Femur (tissue), 1 donor: ENCODE measurements at regions not wholly inside any gene's neighbourhood (a gene's known extent, or its start where the extent isn't known, plus 50 kb on each side); places are given as distances from the start of the nearest gene placed in this dataset.

ENCODE experiments used
- DNase-seq: peaks from one replicate; pipeline ENCODE4 v3.0.0-alpha.2; 2017

DNA sequence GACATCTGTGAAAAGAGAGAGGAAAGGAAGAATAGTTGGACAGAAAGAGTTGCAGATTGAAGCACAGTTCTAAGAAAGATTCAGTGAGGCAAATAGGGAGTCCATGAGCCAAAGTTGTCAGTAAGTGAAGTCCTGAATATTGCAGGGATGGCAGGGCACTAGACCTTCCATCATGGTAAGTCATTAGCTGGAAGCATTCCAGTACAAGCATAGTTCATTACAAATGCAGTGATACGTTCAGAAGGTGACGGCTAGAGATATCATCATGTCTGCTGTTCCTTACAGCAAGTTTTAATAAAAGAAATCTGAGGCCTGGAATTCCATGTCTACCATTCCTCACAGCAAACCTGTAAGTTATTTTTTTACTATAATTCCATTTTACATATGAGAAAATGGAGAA is 720.1 kb downstream of the GBE1 start:
- no peak for DNase-seq

DNA sequence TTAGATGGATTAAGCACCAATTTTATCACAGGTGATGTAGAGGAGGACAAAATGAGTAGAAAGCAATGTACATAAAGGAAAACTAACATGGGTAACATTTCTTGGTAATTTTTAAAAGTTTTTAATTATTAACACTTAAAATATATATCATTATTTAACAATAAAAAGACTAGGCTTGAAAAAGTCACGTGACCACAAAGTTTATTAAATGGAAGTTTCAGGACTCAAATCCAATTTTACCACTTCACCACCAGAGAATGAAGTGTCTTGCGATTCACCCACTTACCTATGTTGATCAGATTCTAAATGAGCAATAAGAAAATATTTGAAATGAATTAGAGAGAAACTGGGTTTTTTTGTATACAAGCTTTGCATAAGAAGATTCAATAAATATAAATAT is 721.3 kb downstream of the GBE1 start:
- DNase-seq: no peak

DNA sequence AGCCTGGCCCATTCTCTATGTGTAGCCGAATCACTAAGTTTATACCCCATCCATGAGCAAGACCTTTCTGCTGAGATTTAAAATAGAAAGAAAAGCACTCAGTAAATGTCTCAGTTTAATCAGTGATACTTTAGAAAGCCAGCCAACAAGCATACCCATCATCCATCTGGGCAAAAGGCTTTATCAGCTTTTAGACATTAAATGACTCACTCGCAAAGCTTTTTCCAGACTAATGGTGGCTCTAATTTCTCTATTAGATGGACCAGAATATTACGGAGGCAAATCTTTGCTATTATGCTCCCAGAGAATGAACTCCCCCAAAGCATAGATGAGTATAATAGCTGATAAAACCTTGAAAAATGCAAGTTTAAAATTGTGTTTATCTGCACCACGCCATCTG is 727.8 kb downstream of the GBE1 start:
- DNase-seq: no peak

DNA sequence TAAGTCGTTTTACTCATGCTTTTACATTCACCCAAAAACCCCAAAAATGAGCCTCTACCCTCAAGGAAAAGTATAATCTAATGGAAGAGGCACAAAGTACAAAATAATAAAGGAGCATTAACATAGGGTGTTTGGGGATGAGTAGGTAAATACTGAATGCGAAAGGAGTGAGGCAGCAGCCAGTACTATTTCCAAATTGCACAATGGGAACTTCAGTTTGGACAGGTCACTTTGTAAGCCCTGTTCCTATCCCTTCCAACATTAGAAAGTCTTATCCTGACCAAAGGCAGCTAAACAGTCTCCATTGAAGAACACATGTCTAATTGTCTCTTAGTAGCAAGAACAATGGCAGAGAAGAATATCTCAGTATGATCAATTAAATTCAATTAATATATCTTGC is 728.3 kb downstream of the GBE1 start:
- no peak for DNase-seq

DNA sequence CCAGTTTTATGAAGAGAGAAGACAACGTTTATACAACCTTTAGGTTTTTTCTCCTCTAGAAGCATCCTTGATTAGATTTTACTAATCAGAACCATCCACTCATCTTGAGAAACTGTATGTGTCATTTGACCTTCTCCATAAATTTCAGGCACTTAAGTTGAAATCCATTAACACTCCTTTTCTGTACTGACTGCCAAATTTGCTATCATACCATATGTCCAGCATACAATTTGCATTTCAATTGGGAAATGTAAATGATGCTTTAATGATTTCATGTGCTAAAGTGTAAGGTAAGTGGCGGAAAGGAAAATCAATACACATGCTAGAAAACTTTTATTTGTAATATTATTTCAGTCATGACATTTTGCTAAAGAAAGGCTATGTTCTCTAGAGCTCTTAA is 731.6 kb downstream of the GBE1 start:
- DNase-seq: no peak

DNA sequence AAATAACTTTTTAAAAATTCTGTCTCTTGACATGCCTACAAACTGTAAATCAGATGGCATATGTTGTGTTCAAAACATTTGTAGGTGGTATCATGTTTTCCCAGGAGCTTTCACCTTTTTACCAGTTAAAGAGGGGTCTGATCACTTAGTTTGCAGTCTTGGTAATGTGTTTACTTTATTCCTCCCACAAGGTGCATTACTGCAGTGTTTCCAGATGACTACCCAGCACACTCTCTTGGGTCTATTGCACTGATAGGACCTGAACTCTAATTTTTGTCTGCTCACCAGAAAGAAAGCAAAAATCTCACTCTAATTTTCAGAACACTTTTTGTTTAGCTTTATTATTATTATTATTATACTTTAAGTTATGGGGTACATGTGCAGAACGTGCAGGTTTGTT is 734.1 kb downstream of the GBE1 start:
- no peak for DNase-seq

DNA sequence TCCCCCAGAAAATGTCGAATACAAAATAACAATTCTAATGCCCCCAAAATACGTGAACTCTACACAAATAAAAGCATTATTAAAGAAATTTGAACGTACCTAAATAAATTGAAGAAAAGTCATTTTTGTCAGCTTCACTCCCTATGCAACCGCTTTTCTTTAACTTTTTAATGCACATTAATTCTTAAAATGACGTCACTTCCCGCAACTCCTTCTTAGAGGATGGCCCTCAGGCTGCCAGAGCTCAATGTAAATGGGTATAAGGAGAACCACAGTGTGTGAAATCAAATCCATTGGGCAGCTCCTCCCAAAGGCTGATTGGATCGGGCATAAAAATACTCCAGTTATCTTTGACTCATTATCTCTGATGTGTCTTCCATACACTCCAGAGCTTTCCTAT is 736.9 kb downstream of the GBE1 start:
- no peak for DNase-seq

DNA sequence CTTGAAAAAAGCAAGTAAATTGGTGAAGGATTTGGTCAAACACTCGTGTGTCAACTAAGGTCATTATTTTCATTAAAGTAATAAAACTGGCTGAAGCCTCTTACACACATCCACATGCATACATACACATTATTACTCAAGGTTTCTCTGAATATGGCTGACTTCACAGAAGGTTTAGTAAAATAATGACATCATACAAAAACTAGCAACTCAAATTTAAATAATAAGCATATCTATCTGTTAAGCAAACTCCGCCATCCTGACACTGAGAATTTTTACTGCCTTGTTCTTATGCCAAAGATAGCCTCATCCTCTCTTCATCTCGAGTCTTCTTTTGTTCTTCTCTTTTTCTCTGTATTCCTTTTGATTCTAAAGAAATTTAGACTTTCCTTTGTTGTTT is 739.1 kb downstream of the GBE1 start:
- DNase-seq: no peak

DNA sequence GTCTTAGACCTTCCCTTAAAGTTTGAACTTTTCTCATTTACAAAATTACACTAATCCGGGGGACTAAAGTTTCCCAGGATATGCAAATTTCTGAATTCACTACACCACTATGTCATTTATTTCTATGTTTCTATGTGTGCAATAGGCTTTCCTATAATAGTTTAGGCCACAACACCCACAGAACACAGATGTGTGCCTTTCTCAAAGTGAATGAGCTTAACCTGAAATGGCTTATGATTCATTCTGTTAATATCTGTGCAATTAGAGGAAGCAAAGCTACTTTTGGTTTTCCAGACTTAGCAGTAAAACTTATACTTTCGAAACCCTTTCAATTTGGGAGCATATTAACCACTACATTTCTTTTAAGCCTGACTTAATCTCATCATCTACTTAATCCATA is 748.1 kb downstream of the GBE1 start:
- no peak for DNase-seq

DNA sequence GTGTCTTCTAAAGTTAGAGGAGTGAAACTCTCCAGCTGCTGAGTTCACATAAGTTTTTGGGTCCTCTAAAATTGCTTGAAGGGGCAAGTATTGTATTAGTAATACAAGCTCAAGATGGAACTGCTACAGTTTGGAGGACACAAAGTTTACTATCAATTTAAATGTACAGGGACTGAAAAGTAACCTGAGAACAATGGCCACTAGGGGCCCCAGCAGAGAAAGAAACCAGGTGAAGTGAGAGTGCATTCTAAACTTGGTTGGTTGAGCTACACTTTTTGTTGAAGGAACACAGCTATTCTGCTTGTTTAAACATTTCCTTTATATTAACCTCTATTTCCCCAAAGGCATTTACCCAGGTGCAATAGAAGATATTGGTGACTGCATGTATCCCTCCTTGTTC is 755.5 kb downstream of the GBE1 start:
- no peak for DNase-seq

DNA sequence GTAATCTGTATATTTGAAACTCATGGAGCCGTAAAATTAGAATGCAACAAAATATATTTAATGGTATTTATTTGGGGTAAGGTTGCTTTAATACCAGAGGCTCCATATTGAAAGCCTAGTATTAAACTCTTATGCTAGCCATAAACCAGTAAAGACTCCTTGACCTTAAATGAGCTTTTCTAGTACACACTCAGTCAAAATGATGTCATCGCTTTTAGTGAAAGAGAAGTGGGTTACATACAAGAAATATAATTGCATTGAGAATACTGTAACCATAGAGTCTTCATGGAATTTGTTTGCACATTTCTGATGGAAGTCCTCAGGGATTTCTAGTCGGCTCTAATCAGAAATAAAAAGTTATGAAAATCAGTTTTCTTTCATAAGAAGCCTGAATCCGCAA is 757.6 kb downstream of the GBE1 start:
- DNase-seq: no peak

DNA sequence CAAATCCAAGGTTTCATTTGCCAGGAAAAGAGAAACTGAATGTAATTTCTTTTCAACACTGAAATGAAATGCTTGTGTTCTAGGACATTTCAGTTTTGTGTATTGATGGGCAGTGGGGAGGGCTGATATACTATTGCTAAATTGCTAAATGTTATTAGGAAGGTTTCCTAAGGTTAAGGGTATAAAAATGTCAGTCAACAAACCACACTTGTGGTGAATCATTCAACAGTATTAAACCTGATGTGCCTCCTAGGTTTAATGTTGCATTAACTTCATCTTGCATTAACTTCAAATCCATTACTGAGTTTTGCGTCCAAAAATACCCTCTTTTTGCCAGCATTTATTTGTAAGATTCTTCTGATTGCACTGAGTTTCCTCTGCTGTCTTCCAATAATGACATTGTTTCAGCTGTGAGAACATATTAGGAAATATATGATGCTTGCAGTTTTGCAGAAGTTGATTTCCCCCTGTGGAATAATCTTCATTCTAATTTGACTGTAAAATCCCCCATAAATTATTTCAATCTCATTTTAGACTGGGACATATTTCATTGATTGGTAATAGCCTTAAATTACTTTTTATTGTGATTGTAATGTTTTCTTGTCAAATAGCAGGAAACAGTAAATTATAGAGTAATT is 758.3 kb downstream of the GBE1 start:
- no peak for DNase-seq

DNA sequence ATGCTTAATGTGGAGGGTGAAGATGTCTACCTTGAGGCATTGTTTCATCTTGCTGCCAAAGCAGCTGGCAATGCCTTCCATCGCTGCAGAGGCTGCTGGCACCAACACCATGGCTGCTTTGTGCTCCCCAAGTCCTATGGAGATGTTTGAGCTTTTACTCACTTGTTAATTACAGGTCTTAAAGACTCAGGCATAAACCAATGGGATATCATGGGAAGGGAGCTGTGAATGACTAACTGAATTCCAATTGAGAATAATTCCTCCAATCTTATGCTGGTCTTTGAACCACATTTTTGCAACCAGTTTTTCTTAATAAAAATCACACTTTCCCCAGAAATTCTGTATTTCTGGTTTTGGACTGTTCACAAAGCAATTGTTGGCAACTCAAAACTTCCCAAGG is 762.0 kb downstream of the GBE1 start:
- DNase-seq: no peak

DNA sequence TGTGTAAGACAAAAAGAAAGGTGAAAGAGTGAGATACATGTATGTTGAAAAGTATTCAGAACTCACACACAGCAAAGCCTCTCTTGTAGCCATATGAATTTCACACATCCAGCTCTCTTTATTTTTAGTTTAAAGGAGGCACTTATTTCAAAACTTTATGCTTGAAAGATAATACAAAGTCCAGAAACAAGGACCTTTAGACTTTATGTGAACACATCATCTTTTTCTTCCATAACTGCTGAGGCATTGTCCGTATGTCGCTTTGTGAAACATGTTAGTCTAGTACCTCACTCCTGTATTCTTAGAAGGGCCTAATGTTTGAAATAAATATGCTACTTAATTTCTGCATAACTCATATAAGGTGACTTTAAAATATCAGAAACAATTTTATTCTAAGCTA is 763.4 kb downstream of the GBE1 start:
- no peak for DNase-seq

DNA sequence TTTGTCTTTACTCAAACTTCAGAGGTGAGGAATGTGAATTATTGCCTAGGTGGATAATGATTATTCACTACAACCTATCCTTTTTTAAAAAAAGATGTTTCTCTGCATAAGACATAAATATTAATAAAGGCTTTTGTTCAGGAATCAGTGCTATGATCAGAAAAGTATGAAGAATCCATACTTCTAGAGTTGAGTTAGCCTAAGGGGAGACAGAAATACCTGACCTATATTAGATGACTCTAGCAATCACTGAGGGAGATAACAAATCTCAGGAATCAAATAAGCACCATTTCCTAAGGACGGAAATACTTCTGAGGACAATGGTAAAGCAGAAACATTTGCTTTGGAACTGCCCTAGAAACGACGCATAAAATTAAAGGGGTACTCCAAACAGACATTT is 763.8 kb downstream of the GBE1 start:
- no peak for DNase-seq

DNA sequence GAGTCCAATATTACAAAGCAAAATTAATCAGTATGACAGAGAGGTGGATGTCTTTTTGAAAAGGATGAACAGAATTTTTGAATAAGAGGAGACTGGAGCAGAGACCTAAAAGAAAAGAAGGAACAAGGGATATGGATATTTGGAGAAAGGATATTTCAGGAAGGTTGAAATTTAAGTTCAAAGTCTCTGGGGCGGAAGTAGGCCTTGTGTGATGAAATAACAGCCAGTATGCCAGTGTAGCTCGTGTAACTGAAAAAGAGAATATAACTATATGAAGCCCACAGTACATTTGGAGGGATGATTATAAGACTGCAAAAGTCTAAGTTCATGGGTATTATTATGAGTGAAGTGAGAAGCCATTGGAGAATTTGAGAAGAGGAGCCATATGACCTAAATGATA is 766.7 kb downstream of the GBE1 start:
- DNase-seq: no peak

DNA sequence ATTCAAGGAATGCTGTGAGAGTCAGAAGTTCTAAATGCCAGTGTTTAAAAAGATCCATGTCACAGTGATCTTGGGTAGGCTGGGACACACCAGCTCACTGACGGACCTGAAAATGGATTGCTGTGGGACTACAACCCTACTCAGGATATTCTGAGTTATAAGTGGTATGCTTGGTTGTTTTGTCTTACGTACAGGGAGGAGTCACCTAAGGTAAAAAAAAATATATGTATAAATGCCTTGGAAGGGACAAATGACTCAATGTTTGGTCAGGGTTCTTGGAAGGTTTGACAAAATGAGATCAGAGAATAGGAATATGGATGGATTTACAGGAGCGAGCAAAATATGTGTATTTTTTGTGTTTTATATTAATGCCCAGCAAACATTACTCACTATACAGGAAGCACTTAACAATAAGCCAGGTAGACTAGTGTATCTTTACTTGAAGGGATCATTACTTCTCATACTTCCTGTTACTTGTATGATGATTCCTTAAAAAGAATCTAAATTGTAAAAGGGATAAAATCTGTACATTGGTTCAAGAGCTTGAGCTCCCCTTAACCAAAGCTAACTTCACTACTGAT is 767.3 kb downstream of the GBE1 start:
- DNase-seq: no peak

DNA sequence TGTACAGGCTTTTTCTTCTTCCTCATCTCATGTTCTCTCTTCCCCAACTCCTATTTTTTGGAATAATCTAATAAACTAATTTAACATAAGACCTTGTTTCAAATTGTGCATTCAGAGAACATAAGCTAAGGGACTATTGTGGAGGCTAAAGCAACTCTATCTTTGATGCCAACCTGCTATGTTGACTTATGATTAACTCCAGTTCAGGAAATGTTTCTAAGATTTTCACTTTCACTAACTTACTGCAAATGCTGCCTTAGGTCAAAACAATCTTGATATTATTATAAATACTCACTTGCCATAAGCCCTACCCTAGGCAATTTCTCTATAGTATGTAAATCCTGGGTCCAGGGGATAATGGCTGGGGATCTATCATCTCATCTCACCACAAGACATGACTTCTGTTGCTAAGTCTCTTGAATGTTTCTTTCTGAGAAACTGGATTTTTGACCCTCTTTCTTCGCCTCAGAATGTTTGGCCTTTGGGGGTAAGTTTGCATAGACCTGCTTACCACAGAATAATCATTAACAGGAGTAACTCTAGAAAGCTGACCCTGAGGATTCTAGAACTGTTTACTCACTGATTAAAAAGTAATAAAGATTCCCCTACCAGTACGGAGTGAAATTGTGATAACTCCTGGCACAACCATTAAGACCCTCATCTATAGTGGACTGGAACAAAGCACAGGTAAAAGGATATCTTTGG is 768.1 kb downstream of the GBE1 start:
- DNase-seq: no peak

DNA sequence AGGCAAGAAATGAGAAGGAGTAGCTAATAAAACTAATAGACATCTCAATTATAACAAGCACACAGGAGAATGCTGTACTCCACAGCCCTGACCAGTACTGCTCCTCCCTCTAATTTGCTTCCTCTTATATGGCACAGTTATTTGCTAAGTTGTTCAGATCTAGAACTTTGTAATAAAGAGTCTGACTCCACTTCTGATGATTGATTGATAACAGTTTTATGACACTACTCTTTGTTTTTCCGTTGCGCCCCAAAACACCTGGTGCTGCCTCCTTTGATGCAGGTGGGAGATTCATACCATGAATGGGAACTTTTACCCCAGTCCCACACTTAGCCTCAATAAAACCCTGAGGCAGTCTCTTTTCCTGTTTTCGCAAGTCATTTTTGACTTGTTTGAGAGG is 777.7 kb downstream of the GBE1 start:
- DNase-seq: no peak

DNA sequence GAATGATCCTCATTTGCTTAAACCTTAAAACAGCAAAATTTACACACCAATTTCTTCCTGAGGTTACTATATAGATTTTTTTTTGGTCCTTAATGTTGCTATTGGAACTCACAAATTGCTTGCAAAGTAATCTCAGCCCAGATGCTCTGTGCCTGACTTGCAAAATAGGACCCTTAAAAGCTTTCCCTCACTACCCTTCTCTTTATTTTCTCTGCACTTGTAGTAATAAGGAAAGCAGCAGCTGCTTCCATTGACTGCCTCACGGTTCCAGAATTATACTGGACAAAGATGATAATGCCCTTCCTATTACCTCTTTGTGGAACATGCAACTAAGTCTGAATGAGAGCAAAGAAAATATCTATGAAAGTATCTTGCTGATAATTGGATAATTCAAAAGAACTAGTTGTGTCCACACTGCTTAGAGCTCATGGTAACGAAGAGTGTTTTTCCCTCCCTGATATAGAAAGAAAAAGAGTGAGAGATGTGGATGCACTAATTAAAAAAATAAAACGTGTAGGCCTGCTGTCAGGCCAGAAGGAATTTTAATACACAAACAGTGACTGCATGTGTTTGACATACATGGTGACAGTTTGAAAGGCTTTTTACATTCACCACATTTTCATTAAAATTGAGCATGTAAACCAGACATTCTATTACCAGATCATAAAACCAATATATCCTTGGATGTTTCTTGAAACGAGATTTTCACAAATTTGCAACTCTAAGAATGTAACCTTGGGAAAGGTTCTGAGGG is 783.1 kb downstream of the GBE1 start:
- DNase-seq: no peak

DNA sequence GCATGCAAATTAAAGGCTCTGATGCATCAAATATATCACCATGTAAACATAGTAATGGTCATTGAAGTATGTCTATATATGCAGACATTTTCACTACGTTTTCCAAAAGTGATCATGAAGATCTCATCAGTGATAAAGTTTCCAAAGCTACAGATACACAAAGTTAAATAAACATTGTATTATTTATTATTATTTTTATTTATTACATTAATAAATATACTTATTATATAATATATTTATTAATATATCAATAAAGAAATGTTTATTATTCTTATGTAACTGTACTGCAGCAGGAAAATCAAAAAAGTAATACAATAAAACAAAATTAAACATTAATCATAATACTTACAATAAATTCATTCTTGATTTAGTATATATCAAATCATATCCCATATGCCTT is 791.2 kb downstream of the GBE1 start:
- DNase-seq: no peak

DNA sequence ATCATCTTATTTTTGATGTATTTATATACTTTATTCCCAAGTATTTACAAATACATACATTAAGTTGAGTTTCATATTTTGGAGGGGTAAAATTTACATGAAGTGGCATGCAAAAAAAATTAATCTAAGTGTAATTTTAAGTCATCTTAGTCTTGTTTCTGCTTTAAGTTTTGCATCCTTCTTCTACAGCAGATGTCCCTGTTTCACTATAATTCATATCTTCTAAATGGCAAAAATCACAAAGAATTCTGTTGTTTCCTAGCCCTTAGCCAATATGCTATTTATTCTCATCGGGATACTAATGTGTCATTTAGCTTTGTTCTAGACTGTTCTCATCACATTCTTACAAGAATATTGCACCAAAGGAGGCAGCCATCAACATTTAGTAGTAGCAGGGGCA is 831.9 kb downstream of the GBE1 start:
- no peak for DNase-seq

DNA sequence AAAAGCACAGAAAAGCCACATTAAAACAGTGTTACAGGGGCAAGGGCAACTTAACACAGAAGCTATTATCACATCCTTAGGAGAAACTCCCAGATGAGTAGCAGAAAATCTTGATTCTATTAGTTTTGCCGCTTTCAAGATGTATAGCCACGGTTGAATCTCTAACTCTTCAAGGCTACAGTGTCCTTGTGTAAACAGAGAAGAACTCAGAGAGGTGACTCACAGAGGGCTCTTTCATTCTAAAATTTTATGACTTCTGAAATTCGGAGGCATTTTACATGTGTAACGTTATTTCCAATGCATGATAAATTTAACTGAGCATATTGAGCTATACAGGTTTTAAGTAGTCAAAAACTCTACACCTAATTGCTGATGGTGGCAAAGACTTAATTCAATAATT is 846.6 kb downstream of the GBE1 start:
- no peak for DNase-seq

DNA sequence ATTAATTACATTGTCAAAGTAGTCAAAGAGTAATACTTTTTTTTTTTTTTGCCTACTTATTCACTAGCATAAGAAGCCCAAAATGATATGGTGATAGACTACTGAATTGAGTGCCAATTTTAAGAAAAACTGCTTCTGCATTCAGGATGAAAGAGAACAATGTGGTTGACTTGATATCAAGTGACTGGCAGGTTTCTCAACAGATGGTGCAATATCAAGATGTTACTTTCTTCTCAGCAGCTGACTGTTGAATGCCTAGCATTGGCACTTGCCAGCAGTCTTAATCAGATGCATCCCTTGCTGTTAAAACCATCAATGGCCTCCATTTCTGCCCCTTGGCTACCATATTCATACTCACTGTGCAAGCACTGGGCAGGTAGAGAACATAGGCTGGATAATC is 863.2 kb downstream of the GBE1 start:
- DNase-seq: no peak
